Stomach (tissue), 4 donors: ENCODE measurements at regions not wholly inside any gene's neighbourhood (a gene's known extent, or its start where the extent isn't known, plus 50 kb on each side); places are given as distances from the start of the nearest gene placed in this dataset.

ENCODE experiments used
- CTCF ChIP-seq, 7 experiments: fragments of 450-650 bp in 4 of 7; fragments of 200-600 bp in 3 of 7; sonication (generic) in 3 of 7; IDR thresholded peaks; one replicate each; pipeline ENCODE4 v1.5.1; 2016 to 2019; ENCODE audit warnings: antibody characterized with exemption in 7 of 7, control low read depth in 2 of 7, mild to moderate bottlenecking in 1 of 7
- POLR2A ChIP-seq, 4 donors: fragments of 450-650 bp; IDR thresholded peaks; one replicate each; pipeline ENCODE4 v1.6.1; 2016; ENCODE audit warnings: antibody characterized with exemption in 4 of 4, control low read depth in 2 of 4, mild to moderate bottlenecking in 1 of 4, moderate library complexity in 1 of 4

DNA sequence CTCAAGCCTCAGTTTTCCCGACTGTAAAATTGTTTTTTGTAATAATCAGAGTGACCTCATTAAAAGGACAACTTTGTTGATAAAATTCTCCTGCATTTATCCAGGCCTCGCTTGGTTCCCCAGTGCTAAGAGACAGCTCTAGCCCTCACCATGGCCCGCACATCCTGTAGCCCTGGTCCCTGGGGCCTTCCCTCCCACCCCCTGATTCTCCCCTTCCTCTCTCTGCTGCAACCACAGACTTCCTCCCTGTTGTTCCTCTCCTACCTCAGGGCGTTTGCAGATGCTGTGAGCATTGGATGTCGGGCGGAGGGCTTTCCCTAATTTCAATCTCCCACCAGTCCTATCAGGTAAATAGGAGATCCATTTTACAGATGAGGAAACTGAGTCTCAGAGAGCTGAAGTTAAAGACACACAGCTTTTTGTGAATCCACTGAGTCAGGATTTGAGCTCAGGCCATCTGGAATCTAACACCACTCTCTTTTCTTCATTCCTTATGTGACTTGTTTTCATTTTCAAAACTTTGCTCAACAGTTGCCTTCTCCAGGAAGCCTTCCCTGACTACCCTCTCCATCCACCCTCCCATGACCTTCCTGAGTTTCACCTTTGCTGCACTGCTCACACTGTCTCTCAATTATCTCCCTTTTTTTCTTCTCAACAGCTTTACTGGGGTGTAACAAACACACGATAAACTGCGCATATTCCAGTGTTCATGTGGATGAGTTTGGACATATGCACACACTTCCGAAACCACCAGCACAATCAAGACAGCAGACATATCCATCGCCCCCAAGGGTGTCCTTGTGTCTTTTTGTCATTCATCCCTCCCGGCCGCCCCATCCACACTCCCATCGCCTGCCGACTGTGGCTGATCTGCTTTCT is 107.1 kb downstream of the CEBPB start:
- TF ChIP-seq CTCF (IDR thresholded peaks at IDR 0.05) (no peak), POLR2A (IDR thresholded peaks at IDR 0.05) (no peak)
